ENCODE measurements at regions not wholly inside any gene's neighbourhood (a gene's known extent, or its start where the extent isn't known, plus 50 kb on each side); places are given as distances from the start of the nearest gene placed in this dataset.

DNA sequence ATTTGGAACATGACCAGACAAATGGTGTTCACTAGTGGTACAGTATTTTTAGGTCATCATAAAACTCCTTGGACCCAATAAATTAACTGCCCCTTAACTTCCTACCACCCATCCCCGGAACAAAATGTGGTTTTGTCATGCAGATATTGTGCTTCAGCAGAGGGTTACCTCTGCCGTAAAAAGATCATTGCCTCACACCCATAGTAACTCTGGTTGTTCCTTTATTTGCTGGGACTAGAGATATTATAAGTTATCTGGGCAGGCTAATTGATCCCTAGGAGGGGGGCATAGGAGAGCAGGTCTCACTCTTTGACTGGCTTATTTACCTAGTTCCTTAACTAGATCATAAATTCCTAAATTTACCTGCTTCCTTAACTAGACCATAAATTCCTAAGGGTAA lies 1343.9 kb upstream of the CHAC2 start:
- DNase-seq: no peak

DNA sequence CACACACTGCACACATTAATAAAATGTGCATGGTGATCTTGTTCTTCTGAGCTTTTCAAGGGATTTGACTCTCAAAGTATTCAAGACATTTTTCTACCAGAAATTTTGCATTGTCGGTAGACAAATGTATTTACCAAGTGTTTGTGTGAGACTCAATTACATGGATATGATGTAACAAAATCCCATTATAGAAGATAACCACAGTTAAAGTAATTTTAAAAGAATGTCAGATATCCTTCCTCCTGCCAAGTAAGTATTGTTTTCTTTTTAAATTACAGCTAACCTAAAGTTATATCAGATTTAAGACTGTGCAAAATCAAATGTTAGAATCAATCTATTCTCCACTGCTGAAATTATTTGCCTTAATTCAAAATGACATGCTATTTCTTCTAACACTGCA lies 1344.5 kb upstream of the CHAC2 start:
- no peak for DNase-seq

DNA sequence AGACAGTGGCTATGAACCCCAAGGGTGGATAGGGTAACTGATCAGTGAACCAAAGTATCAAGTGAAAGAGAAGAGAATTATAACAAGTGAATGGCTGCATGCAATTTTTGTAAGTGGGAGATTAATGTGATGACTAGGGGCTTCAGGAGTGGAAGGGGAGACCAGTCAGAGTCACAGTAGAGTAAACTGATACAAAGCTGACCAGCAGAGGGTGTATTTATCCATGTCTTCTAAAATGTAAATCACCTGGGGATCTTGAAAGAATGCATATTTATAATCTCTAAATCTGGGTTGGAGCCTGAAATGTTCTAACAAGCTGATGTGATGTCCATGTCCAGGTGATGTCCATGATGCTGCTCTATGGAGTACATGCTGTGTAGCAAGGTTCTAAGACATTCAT lies 1351.3 kb upstream of the CHAC2 start:
- DNase-seq: peak; percentile 9

DNA sequence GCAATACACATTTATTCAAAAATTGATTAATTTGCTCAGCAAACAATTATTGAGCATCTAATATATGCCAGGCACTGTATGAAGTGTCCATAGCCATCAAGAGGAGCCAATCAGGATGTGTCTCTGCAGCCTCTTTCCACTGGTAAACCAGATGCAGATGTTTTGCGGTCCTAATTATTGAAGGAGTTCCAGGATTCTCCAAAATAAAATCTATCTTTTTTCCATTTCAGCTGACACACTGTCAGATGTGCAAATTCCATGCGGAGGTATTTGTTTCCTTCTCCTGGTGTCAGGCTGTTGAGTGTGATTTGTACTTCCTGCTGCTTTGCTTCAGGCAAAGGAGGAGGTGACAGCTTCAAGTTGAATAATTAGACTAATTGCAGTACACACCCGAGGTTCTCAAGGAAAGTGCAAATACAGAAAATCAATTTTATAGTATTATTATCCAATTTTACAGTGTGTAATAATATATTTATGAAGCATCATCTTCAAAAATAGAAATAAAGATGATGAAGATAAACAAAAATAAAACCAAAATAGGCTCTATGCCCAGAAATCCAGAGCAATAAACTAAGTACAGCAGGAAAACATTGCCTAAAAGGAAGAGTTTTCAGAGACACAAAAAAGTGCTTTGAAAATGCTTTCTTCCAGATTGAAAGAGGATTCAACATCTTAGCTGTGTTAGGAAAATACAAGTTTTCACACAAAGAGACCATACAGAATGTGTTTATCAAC lies 1352.9 kb upstream of the CHAC2 start:
- no peak for DNase-seq

DNA sequence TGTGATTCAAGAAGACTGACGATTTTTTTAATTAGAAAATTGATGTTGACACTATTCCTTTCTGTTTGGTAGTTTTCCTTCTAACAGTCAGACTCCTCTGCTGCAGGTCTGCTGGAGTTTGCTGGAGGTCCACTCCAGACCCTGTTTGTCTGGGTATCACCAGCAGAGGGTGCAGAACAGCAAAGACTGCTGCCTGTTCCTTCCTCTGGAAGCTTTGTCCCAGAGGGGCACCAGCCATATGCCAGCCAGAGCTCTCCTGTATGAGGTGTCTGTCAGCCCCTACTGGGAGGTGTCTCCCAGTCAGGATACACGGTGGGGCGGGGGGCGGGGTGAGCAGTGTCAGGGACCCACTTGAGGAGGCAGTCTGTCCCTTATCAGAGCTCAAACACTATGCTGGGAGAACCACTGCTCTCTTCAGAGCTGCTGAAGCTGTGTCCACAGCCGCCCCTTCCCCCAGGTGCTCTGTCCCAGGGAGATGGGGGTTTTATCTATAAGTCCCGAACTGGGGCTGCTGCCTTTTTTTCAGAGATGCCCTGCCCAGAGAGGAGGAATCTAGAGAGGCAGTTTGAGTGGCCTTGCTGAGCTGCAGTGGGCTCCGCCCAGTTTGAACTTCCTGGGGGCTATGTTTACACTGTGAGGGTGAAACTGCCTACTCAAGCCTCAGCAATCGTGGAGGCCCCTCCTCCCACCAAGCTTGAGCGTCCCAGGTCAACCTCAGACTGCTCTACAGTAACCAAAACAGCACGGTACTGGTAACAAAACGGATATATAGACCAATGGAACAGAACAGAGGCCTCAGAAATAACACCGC lies 1358.1 kb upstream of the CHAC2 start:
- peak; percentile 8 for DNase-seq

DNA sequence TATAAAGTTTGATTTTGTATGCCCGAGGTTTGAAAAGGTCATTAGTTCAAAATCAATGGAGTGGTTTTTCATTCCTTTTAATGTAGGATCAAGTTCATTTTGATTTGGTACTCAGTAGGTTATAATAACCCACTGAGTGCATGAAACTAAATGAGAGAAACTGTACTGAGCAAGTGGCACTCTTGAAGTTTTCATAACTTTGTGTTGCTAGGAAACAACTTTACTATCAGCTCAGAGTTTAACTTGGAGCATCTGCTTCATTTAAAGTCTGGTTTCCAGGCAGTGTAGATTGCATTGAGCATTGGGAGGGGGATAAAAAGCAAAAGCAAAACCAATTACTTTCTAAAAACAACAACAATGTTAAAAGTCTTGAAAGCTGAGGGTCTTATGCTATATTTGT lies 1361.6 kb upstream of the CHAC2 start:
- no peak for DNase-seq

DNA sequence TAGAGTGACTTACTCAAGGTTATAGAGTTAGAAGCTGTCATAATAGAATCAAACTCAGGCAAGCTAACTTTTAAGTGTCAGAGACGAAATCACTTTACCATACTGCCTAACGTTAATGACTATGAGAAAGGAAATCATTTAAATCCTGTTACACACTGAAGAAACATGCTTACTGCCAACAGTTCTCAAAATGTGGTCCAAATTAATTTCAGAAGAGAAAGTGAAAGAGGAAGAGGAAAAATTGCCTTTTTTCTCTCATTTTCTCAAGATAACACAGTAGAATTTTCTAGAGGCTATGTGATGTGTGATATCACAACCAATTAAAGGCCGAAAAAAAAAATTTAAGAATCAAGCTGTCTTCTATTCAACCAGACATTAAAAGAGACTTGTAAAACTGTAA lies 1362.7 kb upstream of the CHAC2 start:
- no peak for DNase-seq

DNA sequence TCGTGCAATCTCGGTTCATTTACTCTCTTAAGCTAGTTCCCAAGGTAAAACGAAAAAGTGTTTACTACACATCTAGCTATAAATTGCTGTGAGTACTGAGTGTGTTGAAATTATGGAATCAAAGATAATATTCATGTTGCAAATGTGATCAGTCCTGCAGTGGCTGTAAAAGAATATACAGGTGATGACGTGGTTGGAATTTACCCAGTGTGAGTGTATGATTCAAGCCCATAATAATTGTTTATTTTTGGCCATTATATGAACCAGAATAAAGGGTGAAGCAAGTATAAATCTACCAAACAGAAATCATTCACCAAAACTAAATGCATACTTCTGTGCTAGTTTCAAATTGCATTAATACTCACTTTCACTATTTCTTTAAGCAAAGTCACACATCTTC lies 1363.6 kb upstream of the CHAC2 start:
- DNase-seq: no peak

DNA sequence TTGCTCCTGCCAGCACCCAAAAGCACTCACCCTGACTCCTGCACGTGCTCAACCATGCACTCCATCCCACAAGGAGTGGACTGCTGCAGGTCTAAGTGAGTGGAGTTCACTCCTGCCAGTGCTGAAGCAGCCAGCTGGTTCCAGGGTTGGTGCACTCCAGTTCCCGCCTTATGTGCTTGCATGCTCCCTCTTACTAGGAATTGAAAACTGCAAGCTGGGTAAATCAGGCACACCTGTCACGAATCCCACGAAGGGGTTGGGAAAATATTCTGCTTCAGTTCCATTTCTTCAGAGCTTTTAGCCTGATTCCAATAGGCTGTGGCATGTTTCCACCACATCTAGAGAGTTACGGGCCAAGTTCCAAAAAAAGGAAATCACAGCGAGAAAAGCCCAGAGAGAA lies 1365.5 kb upstream of the CHAC2 start:
- no peak for DNase-seq

DNA sequence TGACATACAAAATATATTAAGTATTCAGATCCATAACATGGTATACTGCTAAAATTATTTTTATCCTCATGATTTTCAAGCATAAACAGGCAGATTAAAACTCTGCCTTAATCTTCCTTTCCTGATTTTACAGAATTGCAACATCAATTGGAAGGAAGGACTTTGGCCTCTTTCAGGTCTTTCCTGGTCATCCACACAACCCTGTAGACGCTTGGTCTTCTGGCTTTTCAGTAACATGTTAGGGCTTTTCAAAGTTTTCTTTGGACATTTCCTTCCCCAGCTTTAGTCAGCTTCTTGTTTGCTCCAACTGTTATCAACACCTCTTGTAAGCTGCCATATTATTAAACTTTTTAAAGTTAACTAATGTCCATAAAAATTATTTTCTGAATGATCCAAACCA lies 1364.9 kb upstream of the NRXN1 start:
- DNase-seq: no peak

DNA sequence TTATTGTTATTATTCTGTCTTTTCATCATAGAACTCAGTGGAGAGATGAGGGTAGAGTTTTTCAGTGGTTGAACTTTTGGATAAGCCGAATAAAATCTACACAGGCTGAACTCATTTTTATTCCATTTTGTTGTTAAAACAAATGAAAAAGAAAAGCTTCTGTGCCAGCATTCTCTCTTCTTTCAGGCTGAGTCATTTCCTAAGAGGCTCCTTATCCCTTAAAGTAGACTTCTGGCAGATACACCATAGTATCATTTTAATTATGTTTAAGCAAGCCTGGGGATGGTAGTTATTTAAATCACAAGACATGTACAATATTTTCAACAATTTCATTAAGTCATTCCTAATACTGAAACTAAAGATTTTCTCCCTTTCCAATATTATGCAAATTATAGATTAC lies 1364.0 kb upstream of the NRXN1 start:
- no peak for DNase-seq

DNA sequence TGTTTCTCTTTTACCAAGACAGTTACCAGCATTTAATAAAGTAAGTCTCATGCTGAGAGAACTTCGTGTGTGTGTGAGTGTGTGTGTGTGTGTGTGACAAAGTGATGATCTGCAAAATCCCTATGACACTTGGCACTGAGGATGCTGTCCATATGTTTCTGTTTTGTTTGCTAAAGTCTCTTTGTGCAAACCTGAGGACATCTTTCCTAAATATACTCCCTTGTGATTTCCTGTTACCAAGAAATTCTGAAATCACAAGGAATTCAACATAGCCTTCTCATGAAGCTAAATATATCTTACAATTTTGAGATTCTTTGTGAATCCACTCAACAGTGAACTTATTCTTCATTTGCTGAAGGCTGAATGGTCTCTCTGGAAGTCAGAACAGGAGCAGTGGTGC lies 1359.7 kb upstream of the NRXN1 start:
- DNase-seq: no peak

DNA sequence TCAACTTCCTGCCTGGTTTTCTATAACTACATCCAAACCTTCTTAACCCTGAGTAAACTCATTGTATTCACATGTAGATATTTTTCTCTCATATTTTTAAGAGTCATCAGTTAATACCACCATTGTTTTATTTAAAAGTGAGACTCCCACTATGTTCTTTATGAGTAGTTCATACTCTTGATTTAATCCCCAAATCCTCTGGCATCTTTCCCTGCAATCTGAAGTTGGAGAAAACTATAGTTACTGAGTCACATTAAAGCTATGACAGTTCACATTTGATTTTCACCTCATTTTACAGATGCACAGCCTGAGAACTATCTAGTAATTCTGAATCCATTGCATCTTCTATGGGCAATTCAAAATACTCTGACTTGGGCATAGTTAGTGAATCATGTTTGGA lies 1358.7 kb upstream of the NRXN1 start:
- DNase-seq: no peak

DNA sequence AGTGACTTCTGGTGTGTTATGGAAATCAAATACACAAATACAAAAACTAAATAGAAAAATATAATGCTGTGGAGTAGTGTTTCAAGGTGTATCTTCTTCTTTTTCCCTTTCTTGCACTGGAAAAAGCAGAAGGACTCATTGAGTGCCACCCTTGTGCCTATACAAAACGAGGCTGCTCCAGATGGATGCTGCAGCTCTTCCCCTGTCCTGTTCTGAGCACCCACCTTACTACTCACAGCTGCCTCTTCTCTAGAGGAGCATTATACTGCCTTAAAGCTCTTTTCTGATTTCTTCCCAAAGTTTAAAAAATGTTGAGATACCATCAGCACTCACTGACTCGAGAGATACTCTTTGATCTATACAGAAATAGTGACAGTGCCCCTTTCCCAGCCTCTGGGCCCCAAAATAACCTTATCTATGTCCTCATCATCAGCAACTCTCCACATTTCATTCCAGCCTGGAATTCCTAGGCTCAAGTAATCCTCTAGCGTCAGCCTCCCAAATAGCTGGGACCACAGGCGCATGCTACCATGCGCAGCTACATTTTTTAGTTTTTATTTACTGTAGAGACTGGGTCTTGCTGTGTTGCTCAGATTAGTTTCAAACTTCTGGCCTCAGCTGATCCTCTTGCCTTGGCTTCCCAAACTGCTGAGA lies 1356.1 kb upstream of the NRXN1 start:
- DNase-seq: no peak

DNA sequence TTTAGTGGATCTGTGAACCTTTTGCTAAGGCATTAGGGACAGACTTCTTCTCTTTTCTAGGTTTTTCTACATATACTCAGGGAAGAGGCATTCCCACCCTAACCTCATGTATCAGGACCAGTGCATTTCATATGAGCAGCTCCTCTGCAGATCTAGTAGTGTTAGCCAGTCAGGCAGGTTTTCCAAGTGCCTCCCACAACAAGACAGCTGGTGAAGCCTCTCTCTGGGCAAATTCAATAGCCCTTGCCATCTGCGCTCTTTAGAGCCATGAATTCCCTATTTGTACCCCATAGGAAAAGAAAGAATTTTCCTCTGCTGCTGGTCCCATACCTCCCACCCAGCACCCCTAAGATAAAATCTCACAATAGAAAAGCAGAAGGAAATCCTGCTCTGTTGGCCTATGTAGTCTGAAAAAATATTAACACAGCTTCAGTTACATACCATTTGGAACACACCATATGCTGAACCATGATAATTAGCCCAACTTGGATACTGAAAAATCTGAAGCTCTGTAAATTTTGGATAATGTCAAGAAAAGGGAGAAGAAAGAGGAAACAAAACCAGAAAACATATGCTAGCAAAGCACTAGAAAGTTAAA lies 1354.6 kb upstream of the NRXN1 start:
- peak; percentile 11 for DNase-seq

DNA sequence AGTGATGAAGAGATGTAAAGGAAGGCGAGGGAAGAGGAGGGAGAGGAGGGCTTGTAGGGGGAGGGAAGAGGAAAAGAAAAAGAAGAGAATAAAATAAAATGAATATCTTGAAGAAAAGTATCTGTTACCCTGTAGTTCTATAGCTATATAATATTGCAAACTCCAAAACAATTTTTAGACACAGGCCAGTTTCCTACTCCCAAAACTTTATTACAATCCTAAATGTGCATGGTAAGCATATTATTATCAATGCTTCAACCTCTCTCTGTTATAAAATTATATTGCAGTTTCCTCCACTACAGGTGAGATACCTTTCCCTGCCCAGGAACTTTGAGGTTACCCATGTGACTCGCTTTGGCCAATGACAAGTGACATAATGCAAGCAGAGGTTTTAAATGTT lies 1351.6 kb upstream of the NRXN1 start:
- DNase-seq: no peak

DNA sequence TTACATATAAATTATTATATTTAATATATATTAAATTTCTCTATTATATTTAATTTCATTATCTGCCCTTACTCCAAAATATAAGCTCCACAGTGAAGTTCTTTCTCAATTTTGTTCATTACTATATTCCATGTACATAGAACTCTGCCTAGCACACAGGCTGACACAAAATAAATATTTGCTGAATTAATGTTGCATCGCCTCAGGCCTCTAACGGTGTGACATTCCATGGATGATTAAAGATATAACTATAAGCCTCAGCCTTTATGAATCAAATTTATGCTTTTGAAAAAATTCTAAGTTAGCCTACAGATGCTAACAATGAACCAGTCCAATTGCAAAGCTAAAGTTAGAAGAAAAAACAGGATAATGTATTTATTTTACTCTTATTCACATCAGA lies 1337.2 kb upstream of the NRXN1 start:
- no peak for DNase-seq

DNA sequence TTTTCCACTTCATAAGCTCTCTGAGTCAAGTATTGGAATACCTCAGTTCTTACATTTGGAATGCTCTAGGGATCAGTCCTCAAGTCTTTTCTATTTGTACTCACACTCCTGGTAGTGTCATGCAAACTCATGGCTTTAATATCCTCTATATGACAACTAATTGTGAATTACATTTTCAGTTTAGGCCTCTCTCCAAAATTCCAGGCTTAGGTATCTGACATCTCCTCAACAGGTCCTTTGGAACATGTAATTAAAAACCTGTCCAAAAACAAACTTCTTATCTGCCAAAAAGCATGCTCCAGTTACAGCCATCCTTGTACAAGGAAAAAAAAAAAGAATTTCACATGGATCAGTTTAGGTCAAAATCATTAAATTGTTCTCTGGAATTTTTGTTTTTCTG lies 1336.2 kb upstream of the NRXN1 start:
- no peak for DNase-seq

DNA sequence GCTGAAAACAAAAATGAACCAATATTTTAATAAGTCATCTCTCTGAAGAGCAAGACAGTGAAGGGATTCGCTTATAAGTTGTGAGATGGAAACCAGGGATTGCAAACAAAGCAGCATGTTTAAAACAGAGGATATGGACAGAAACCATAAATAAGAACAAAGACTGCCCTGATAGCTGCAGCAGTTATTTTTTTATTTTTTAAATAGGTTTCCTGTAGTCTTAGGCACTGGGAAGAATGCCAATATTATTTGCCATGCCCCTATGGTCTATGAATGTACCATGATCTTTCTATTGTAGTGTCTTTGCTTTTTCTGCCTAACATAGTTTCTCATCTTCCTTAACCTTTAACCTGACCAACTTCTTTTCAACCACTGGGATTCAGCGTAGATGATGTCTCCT lies 1334.0 kb upstream of the NRXN1 start:
- DNase-seq: no peak

DNA sequence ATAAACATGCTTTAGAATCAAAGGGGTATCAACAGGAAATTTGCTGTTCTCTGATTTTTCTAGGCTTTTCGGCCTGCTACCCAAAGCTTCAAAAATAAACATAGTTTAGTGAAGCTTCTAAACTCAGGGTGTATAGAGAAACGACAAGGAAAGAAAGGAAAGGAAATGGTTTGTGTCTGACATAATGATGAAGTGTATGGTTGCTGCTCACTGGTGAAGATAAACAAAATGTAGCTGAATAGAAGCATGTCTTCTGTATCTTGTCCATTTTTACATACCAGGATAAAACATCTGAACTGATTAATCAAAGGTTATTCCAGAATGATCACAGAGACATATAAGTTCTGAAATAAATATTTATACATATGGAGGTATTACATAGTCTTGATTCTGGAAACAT lies 1324.6 kb upstream of the NRXN1 start:
- no peak for DNase-seq

DNA sequence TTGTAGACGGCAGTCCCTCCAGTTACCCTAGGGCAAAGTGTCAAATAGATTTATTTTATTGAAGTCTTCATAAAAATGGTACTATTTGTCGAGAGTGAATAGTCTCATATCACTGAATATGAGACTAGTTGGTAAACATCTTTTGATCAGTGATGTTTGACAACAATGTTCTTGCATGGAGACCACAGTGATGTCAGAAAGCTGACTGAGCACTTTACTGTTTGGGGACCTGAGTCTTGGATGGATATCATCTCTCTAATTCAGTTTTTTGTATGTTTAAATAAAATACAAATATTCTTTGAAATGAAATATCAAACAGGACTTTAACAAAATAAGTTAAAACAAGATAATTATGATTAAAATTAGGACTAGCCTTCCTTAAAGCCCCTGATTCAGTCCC lies 1315.4 kb upstream of the NRXN1 start:
- DNase-seq: no peak

DNA sequence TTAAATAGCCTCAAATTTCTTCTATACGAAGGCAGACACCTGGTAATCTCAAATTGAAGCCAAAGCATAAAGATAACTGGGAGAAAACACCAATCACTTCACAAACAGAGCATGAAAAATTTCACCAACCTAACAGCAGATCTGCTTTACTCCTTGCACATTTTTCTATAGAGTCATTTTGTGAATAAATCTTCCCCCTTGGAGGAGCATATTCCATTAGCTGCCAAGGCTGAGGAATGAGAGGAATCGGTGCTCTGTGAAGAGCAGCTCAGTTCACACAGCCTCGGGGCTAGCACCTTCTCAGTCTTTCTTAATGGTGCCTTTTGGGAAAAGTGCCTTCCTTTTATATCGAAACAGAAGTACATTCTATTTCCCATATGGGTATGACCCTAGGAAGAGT lies 1313.7 kb upstream of the NRXN1 start:
- no peak for DNase-seq

DNA sequence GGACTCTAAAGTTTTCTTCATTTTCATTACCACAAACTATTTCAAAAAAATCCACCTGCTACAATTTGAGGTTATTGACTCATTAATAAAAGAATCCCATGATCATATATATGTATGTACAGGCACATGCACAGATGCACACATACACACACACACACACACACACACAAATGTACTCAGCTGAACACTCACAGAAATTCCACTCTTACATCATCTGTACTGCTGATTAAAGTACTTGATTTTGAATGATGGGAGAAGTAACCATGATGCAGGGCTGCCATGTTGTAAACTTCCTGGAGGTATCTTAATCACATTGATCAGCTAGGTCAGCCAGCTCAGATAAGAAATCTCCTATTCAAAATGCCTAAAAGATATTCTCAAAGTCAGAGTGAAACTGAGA lies 1313.2 kb upstream of the NRXN1 start:
- no peak for DNase-seq

All from NCI-H82 (cell line).